K562 (cell line): ENCODE measurements at regions not wholly inside any gene's neighbourhood (a gene's known extent, or its start where the extent isn't known, plus 50 kb on each side); places are given as distances from the start of the nearest gene placed in this dataset.

Source experiments
- ATAC-seq: fragments of 200-7000 bp; cut with Tn5 transposase; 3 replicates; pipeline ENCODE4 v1.9.1; 2020; ENCODE audit warnings: moderate library complexity
- BruUV-seq: library from RNA; stranded (reverse); fragments of 400-500 nt; replicated peaks from 2 replicates; lab custom pipeline; 2021; lab: Mats Ljungman, UMichigan
- CTCF ChIA-PET: fragments of 300-600 bp; formaldehyde crosslinking; extraction: SDS; loops from one replicate; lab custom pipeline; 2021; ENCODE audit warnings: low intra/inter-chr PET ratio; lab: Yijun Ruan, JAX
- POLR2A ChIA-PET: fragments of 300-600, 350-650 bp; sonication (Branson Sonifier 250); formaldehyde crosslinking; extraction: SDS; loops from one replicate; lab custom pipeline; 2021; ENCODE audit warnings: antibody characterized with exemption, inconsistent platforms; lab: Yijun Ruan, JAX
- DNase-seq, 4 experiments: peaks; one replicate each; pipeline versions ENCODE4 v3.0.0 to v3.0.0-alpha.2; 2011 to 2018; ENCODE audit warnings: low spot score in 3 of 4, mixed read lengths in 3 of 4; ENCODE audit errors: extremely low read depth in 1 of 4
- FAIRE-seq: peaks from 2 replicates; lab custom pipeline; 2011; peaks lifted over from hg19 to GRCh38; lab: Jason Lieb, UNC
- H2AFZ ChIP-seq: 2 replicates; pipeline ENCODE4 v1.6.0; 2011; ENCODE audit warnings: low read depth, low read length, control low read depth, inconsistent platforms
- H3K27ac ChIP-seq: fragments of 200-600 bp; 3 replicates; pipeline ENCODE4 v1.8.0; 2011; ENCODE audit warnings: low read depth, mild to moderate bottlenecking, control low read depth, inconsistent platforms, low read length, moderate library complexity, mixed read lengths; ENCODE audit errors: extremely low read depth
- H3K27me3 ChIP-seq, 2 experiments: fragments of 300-600 bp in 1 of 2; 2 replicates in 1 of 2; 3 replicates in 1 of 2; pipeline versions ENCODE4 v1.6.0 to v1.8.0; 2011; ENCODE audit warnings: inconsistent platforms in 2 of 2, low read length in 2 of 2, mild to moderate bottlenecking in 1 of 2, mixed read lengths in 1 of 2, moderate library complexity in 1 of 2; ENCODE audit not compliant: control insufficient read depth in 2 of 2, insufficient read depth in 2 of 2
- H3K36me3 ChIP-seq: fragments of 300-600 bp; 3 replicates; pipeline ENCODE4 v1.8.0; 2011; ENCODE audit warnings: mild to moderate bottlenecking, low read length, inconsistent platforms; ENCODE audit not compliant: control insufficient read depth, insufficient read depth
- H3K4me1 ChIP-seq, 2 experiments: fragments of 200-600 bp in 1 of 2; replicated peaks in 1 of 2; 2 replicates in 1 of 2; 3 replicates in 1 of 2; pipeline versions ENCODE4 v1.5.1 to v1.8.0; 2011; ENCODE audit warnings: inconsistent platforms in 2 of 2, low read length in 2 of 2, mild to moderate bottlenecking in 1 of 2, mixed read lengths in 1 of 2, moderate library complexity in 1 of 2; ENCODE audit not compliant: control insufficient read depth in 2 of 2, insufficient read depth in 2 of 2
- H3K4me2 ChIP-seq: 2 replicates; pipeline ENCODE4 v1.6.1; 2011; ENCODE audit warnings: low read length, control low read depth, inconsistent platforms, mixed read lengths; ENCODE audit not compliant: insufficient read depth
- H3K4me3 ChIP-seq: fragments of 200-600 bp; sonication (generic), shearing (Covaris generic); 2 replicates; pipeline ENCODE4 v1.5.1; 2016; ENCODE audit warnings: control low read depth, inconsistent platforms
- H3K79me2 ChIP-seq: fragments of 200-600 bp; 3 replicates; pipeline ENCODE4 v1.8.0; 2011; ENCODE audit warnings: low read length, inconsistent platforms; ENCODE audit not compliant: control insufficient read depth, insufficient read depth
- H3K9ac ChIP-seq, 2 experiments: 2 replicates each; pipeline versions ENCODE4 v1.6.0 to v1.6.1; 2011; ENCODE audit warnings: low read depth in 2 of 2, low read length in 2 of 2, control low read depth in 1 of 2, inconsistent platforms in 1 of 2, mild to moderate bottlenecking in 1 of 2, mixed read lengths in 1 of 2; ENCODE audit not compliant: insufficient read depth in 1 of 2
- H3K9me1 ChIP-seq: one replicate; pipeline ENCODE4 v1.6.0; 2011; ENCODE audit warnings: inconsistent platforms, mild to moderate bottlenecking, low read length, moderate library complexity; ENCODE audit not compliant: control insufficient read depth, insufficient read depth
- H3K9me3 ChIP-seq: replicated peaks from 2 replicates; pipeline ENCODE4 v1.5.1; 2011; ENCODE audit warnings: low read depth, low read length, inconsistent platforms; ENCODE audit not compliant: control insufficient read depth, insufficient read depth
- H4K20me1 ChIP-seq: replicated peaks from 2 replicates; pipeline ENCODE4 v1.6.1; 2011; ENCODE audit warnings: low read length, inconsistent platforms, mixed read lengths; ENCODE audit not compliant: control insufficient read depth, insufficient read depth
- ASH1L ChIP-seq: fragments of 450-650 bp; IDR thresholded peaks from 2 replicates; pipeline ENCODE4 v1.6.1; 2018; ENCODE audit warnings: borderline replicate concordance, mild to moderate bottlenecking, low read depth; ENCODE audit not compliant: partially characterized antibody
- CBFA2T3 ChIP-seq: fragments of 450-650 bp; IDR thresholded peaks from 2 replicates; pipeline ENCODE4 v1.6.1; 2017
- FOXA1 ChIP-seq: fragments of 450-650 bp; IDR thresholded peaks from 2 replicates; pipeline ENCODE4 v1.6.1; 2016; ENCODE audit warnings: mild to moderate bottlenecking, borderline replicate concordance
- HDAC2 ChIP-seq: fragments of 450-650 bp; IDR thresholded peaks from 2 replicates; pipeline ENCODE4 v1.6.1; 2016; ENCODE audit warnings: mild to moderate bottlenecking
- HMGN3 ChIP-seq: IDR thresholded peaks from 2 replicates; pipeline ENCODE4 v1.6.1; 2011; ENCODE audit warnings: borderline replicate concordance, low read depth, mild to moderate bottlenecking, mixed read lengths, low read length; ENCODE audit not compliant: insufficient read length; ENCODE audit errors: extremely low read depth
- LEF1 ChIP-seq: fragments of 450-650 bp; IDR thresholded peaks from 2 replicates; pipeline ENCODE4 v1.6.1; 2016; ENCODE audit warnings: mild to moderate bottlenecking
- MCM7 ChIP-seq, 2 experiments: fragments of 450-650 bp; IDR thresholded peaks; 2 replicates each; pipeline ENCODE4 v1.6.1; 2016 to 2018
- SMAD4 ChIP-seq: fragments of 250-450 bp; sonication (Bioruptor Pico); conservative IDR thresholded peaks from 2 replicates; pipeline ENCODE4 v1.8.0; 2021; ENCODE audit warnings: inconsistent platforms, mild to moderate bottlenecking, moderate library complexity
- STAT5B ChIP-seq: fragments of 250-450 bp; sonication (Bioruptor Pico); IDR thresholded peaks from 2 replicates; pipeline ENCODE4 v1.8.0; 2021; ENCODE audit warnings: mild to moderate bottlenecking, inconsistent platforms
- ZNF140 ChIP-seq: fragments of 250-450 bp; sonication (Bioruptor Pico); IDR thresholded peaks from 2 replicates; pipeline ENCODE4 v1.8.0; 2021; ENCODE audit warnings: moderate library complexity, mild to moderate bottlenecking, inconsistent platforms
- ZNF165 ChIP-seq: fragments of 250-450 bp; sonication (Bioruptor Pico); IDR thresholded peaks from 2 replicates; pipeline ENCODE4 v1.4.0; 2020; ENCODE audit warnings: borderline replicate concordance
- ZNF217 ChIP-seq: sonication (generic); formaldehyde crosslinking; IDR thresholded peaks from 2 replicates; pipeline ENCODE4 v1.8.0; 2022; ENCODE audit warnings: mild to moderate bottlenecking, missing genetic modification reagents
- ZNF311 ChIP-seq: fragments of 250-450 bp; sonication (Bioruptor Pico); IDR thresholded peaks from 2 replicates; pipeline ENCODE4 v1.4.0; 2020; ENCODE audit warnings: mild to moderate bottlenecking, moderate library complexity
- ZNF668 ChIP-seq: fragments of 250-450 bp; sonication (Bioruptor Pico); IDR thresholded peaks from 2 replicates; pipeline ENCODE4 v1.8.0; 2022; ENCODE audit warnings: mild to moderate bottlenecking, inconsistent platforms
- WGBS: fragments of 100-300 bp; shearing (Covaris generic); methylation state at CpG from one replicate; pipeline ENCODE4 v1.1.6; 2016; ENCODE audit warnings: low coverage, mixed read lengths; ENCODE audit not compliant: insufficient coverage; ENCODE audit errors: missing lambda C conversion rate; 5-methylcytosine and 5-hydroxymethylcytosine counted together
- in situ Hi-C: fragments of 300-500 bp; cut with MboI; formaldehyde crosslinking; loops from 4 replicates; pipeline ENCODE4 v1.15.0; 2018; ENCODE audit warnings: inconsistent platforms, mixed read lengths
- intact Hi-C: fragments of 100-400 bp; cut with micrococcal nuclease; formaldehyde crosslinking; loops from 2 replicates; pipeline ENCODE4 v1.14.2; 2022
- TF ChIP-seq, protein P1 (sequence below): fragments of 250-450 bp; sonication (Bioruptor Pico); IDR thresholded peaks from 2 replicates; pipeline ENCODE4 v1.4.0; 2020; ENCODE audit warnings: mild to moderate bottlenecking, moderate library complexity
- TF ChIP-seq, protein P2 (sequence below): fragments of 150-350 bp; conservative IDR thresholded peaks from 2 replicates; pipeline ENCODE4 v1.6.1; 2014; ENCODE audit warnings: low read length
- TF ChIP-seq, protein P3 (sequence below): fragments of 250-450 bp; sonication (Bioruptor Pico); IDR thresholded peaks from 2 replicates; pipeline ENCODE4 v1.8.0; 2022; ENCODE audit warnings: moderate library complexity, mild to moderate bottlenecking, inconsistent platforms

DNA sequence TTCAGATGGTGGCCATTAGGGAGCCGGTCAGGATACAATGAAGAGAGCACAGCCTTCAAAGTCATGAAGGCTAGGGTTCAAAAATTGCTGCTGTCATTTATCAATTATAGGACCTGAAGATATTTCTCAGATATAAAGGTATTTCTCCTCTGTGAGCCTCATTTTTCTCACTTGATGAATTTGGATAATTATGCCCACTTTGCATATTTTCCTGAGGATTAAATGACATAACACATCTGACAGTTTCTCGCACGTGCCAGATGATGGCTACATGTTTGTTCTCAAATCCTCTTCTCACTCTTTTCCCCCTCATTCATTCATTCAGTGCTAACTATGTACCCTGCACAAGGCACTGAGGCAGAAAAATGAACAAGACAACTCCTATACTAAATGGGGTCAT, 391.6 kb downstream of the INHBA start (continued):
- TF ChIP-seq ZNF140 = no peak

DNA sequence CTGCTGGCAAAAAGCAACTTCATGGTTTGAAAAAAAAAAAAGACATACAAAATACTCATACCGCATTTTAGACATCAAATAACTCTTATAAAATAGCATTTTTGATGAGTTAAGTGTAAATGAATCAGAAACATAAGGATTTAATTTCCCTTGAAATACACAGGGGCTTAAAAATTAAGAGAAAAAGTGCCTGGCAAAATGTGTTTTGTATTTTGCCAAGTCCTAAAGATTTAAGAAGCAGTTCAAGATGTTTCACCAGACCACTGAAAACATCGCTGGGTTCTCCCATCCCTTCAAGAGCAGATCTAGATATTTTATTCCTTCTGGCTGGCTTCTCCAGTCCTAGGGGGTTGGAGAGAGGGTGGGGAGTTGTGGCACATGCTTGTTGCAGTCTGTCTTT, 396.4 kb downstream of the INHBA start:
- Histone ChIP-seq H3K36me3 (no peaks in the 10 kb centered on the region), H3K9me1 (no peaks in the 10 kb centered on the region), H3K9ac (no peak overlapping the region), H3K4me2 (no peak overlapping the region), H2AFZ (no peak overlapping the region), H3K79me2 (no peaks in the 10 kb centered on the region), H3K27me3 (no peaks in the 10 kb centered on the region), H3K27ac (no peak overlapping the region), H4K20me1 (no peaks in the 10 kb centered on the region), H3K4me3 (no peak overlapping the region), H3K9me3 (no peaks in the 10 kb centered on the region), H3K4me1 (no peaks in the 10 kb centered on the region)
- no peak for ATAC-seq
- no peak for FAIRE-seq
- CTCF ChIA-PET = no interaction called here
- POLR2A ChIA-PET = no interaction called here
- intact Hi-C loops (no loop called here), in situ Hi-C loops (no loop called here)
- WGBS = 0% methylated on average over 2 of the region's 2 CpGs
- no TSS peak for BruUV-seq
- DNase-seq = no peak
- TF ChIP-seq ZNF165 (CRISPR knock-in tag) (no peak), LEF1 (no peak), SMAD4 (CRISPR knock-in tag) (no peak), MCM7 (IDR thresholded peaks at IDR 0.05) (no peak), ZNF668 (CRISPR knock-in tag) (no peak), FOXA1 (no peak), STAT5B (CRISPR knock-in tag) (no peak), CBFA2T3 (no peak), ZNF311 (CRISPR knock-in tag) (no peak), ZNF217 (no peak), ASH1L (no peak), HMGN3 (no peak), HDAC2 (no peak)
- TF ChIP-seq, protein P1, sequence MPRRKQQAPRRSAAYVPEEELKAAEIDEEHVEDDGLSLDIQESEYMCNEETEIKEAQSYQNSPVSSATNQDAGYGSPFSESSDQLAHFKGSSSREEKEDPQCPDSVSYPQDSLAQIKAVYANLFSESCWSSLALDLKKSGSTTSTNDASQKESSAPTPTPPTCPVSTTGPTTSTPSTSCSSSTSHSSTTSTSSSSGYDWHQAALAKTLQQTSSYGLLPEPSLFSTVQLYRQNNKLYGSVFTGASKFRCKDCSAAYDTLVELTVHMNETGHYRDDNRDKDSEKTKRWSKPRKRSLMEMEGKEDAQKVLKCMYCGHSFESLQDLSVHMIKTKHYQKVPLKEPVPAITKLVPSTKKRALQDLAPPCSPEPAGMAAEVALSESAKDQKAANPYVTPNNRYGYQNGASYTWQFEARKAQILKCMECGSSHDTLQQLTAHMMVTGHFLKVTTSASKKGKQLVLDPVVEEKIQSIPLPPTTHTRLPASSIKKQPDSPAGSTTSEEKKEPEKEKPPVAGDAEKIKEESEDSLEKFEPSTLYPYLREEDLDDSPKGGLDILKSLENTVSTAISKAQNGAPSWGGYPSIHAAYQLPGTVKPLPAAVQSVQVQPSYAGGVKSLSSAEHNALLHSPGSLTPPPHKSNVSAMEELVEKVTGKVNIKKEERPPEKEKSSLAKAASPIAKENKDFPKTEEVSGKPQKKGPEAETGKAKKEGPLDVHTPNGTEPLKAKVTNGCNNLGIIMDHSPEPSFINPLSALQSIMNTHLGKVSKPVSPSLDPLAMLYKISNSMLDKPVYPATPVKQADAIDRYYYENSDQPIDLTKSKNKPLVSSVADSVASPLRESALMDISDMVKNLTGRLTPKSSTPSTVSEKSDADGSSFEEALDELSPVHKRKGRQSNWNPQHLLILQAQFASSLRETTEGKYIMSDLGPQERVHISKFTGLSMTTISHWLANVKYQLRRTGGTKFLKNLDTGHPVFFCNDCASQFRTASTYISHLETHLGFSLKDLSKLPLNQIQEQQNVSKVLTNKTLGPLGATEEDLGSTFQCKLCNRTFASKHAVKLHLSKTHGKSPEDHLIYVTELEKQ (CRISPR knock-in tag) = no peak
- TF ChIP-seq, protein P2, sequence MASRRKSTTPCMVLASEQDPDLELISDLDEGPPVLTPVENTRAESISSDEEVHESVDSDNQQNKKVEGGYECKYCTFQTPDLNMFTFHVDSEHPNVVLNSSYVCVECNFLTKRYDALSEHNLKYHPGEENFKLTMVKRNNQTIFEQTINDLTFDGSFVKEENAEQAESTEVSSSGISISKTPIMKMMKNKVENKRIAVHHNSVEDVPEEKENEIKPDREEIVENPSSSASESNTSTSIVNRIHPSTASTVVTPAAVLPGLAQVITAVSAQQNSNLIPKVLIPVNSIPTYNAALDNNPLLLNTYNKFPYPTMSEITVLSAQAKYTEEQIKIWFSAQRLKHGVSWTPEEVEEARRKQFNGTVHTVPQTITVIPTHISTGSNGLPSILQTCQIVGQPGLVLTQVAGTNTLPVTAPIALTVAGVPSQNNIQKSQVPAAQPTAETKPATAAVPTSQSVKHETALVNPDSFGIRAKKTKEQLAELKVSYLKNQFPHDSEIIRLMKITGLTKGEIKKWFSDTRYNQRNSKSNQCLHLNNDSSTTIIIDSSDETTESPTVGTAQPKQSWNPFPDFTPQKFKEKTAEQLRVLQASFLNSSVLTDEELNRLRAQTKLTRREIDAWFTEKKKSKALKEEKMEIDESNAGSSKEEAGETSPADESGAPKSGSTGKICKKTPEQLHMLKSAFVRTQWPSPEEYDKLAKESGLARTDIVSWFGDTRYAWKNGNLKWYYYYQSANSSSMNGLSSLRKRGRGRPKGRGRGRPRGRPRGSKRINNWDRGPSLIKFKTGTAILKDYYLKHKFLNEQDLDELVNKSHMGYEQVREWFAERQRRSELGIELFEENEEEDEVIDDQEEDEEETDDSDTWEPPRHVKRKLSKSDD = no peak
- TF ChIP-seq, protein P3, sequence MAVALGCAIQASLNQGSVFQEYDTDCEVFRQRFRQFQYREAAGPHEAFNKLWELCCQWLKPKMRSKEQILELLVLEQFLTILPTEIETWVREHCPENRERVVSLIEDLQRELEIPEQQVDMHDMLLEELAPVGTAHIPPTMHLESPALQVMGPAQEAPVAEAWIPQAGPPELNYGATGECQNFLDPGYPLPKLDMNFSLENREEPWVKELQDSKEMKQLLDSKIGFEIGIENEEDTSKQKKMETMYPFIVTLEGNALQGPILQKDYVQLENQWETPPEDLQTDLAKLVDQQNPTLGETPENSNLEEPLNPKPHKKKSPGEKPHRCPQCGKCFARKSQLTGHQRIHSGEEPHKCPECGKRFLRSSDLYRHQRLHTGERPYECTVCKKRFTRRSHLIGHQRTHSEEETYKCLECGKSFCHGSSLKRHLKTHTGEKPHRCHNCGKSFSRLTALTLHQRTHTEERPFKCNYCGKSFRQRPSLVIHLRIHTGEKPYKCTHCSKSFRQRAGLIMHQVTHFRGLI (CRISPR knock-in tag) = no peak
